H1 (cell line): ENCODE measurements at regions not wholly inside any gene's neighbourhood (a gene's known extent, or its start where the extent isn't known, plus 50 kb on each side); places are given as distances from the start of the nearest gene placed in this dataset.

Experiments used
- CTCF ChIA-PET: fragments of 300-600 bp; sonication (Branson Sonifier 250); formaldehyde crosslinking; loops from one replicate; lab custom pipeline; 2021; ENCODE audit not compliant: partially characterized antibody; lab: Charles Lee
- POLR2A ChIA-PET: fragments of 300-600 bp; sonication (Branson Sonifier 250); formaldehyde crosslinking; loops from one replicate; lab custom pipeline; 2021; ENCODE audit warnings: inconsistent platforms; ENCODE audit not compliant: partially characterized antibody; lab: Charles Lee
- DNase-seq, 2 experiments: peaks; one replicate each; pipeline versions ENCODE4 v3.0.0 to v3.0.0-alpha.2; 2010 to 2022; ENCODE audit warnings: low spot score in 2 of 2, low read depth in 1 of 2, mixed read lengths in 1 of 2
- FAIRE-seq: peaks from 2 replicates; lab custom pipeline; 2011; peaks lifted over from hg19 to GRCh38; lab: Jason Lieb, UNC
- H2AFZ ChIP-seq: 2 replicates; pipeline ENCODE4 v1.8.1; 2012; ENCODE audit warnings: low read length, inconsistent platforms
- H2AK5ac ChIP-seq: 2 replicates; pipeline ENCODE4 v1.6.1; 2013; ENCODE audit warnings: low read depth, low read length
- H2BK120ac ChIP-seq: replicated peaks from 2 replicates; pipeline ENCODE3; 2013; ENCODE audit warnings: low read depth, low read length, inconsistent platforms
- H2BK12ac ChIP-seq: 2 replicates; pipeline ENCODE4 v1.6.1; 2013; ENCODE audit warnings: low read depth, low read length
- H2BK15ac ChIP-seq: 2 replicates; pipeline ENCODE4 v1.6.1; 2013; ENCODE audit warnings: low read length
- H2BK20ac ChIP-seq: 2 replicates; pipeline ENCODE4 v1.6.1; 2013; ENCODE audit warnings: low read length
- H2BK5ac ChIP-seq: 2 replicates; pipeline ENCODE4 v1.6.1; 2013; ENCODE audit warnings: low read depth, low read length
- H3K14ac ChIP-seq: 2 replicates; pipeline ENCODE4 v1.6.1; 2013; ENCODE audit warnings: inconsistent platforms; ENCODE audit not compliant: insufficient read length
- H3K18ac ChIP-seq: 2 replicates; pipeline ENCODE4 v1.6.1; 2013; ENCODE audit warnings: low read length; ENCODE audit errors: extremely low read depth
- H3K23ac ChIP-seq: 2 replicates; pipeline ENCODE4 v1.6.1; 2013; ENCODE audit warnings: inconsistent platforms; ENCODE audit not compliant: insufficient read length
- H3K23me2 ChIP-seq: 2 replicates; pipeline ENCODE4 v1.6.1; 2013; ENCODE audit warnings: low read depth, low read length
- H3K27ac ChIP-seq: 2 replicates; pipeline ENCODE4 v1.6.1; 2011; ENCODE audit warnings: low read depth, low read length, inconsistent platforms
- H3K27me3 ChIP-seq, 4 experiments: replicated peaks in 1 of 4; 1 replicate in 1 of 4; 2 replicates in 3 of 4; pipeline versions ENCODE4 v1.6.1 to v1.8.1; 2011 to 2013; ENCODE audit warnings: low read length in 3 of 4, mild to moderate bottlenecking in 3 of 4, inconsistent platforms in 2 of 4, mixed read lengths in 2 of 4, moderate library complexity in 1 of 4; ENCODE audit not compliant: control insufficient read depth in 3 of 4, insufficient read depth in 3 of 4; ENCODE audit errors: extremely low read depth in 1 of 4
- H3K36me3 ChIP-seq, 4 experiments: 2 replicates each; pipeline versions ENCODE4 v1.6.1 to v1.8.1; 2011 to 2013; ENCODE audit warnings: mild to moderate bottlenecking in 4 of 4, low read length in 3 of 4, moderate library complexity in 2 of 4, control low read depth in 1 of 4, inconsistent platforms in 1 of 4; ENCODE audit not compliant: insufficient read depth in 4 of 4, control insufficient read depth in 2 of 4
- H3K4ac ChIP-seq: replicated peaks from 2 replicates; pipeline ENCODE3; 2013; ENCODE audit warnings: low read length, low read depth, mixed read lengths, inconsistent platforms; ENCODE audit not compliant: insufficient read length
- H3K4me1 ChIP-seq, 4 experiments: replicated peaks in 1 of 4; 1 replicate in 1 of 4; 2 replicates in 3 of 4; pipeline versions ENCODE4 v1.6.1 to v1.8.1; 2011 to 2013; ENCODE audit warnings: low read length in 3 of 4, inconsistent platforms in 2 of 4, mixed read lengths in 1 of 4; ENCODE audit not compliant: insufficient read depth in 4 of 4, control insufficient read depth in 3 of 4
- H3K4me2 ChIP-seq, 2 experiments: 2 replicates each; pipeline versions ENCODE4 v1.6.1 to v1.8.1; 2011 to 2013; ENCODE audit warnings: low read depth in 2 of 2, low read length in 2 of 2, control low read depth in 1 of 2, inconsistent platforms in 1 of 2, mild to moderate bottlenecking in 1 of 2; ENCODE audit not compliant: insufficient read depth in 1 of 2
- H3K4me3 ChIP-seq, 4 experiments: fragments of 200-600, 300-600 bp in 1 of 4; sonication (generic), shearing (Covaris generic), sonication (Bioruptor Twin) in 1 of 4; 2 replicates each; pipeline versions ENCODE4 v1.5.1 to v1.8.1; 2011 to 2016; ENCODE audit warnings: low read length in 4 of 4, low read depth in 3 of 4, control low read depth in 2 of 4, inconsistent platforms in 2 of 4, mild to moderate bottlenecking in 2 of 4, mixed read lengths in 1 of 4, moderate library complexity in 1 of 4; ENCODE audit not compliant: insufficient read depth in 2 of 4; ENCODE audit errors: extremely low read depth in 1 of 4
- H3K56ac ChIP-seq: replicated peaks from 2 replicates; pipeline ENCODE3; 2013; ENCODE audit warnings: low read depth, mild to moderate bottlenecking, mixed read lengths, low read length, inconsistent platforms; ENCODE audit not compliant: insufficient read length
- H3K79me1 ChIP-seq: 2 replicates; pipeline ENCODE4 v1.6.1; 2013; ENCODE audit warnings: low read depth, low read length, control low read depth
- H3K79me2 ChIP-seq, 2 experiments: 2 replicates each; pipeline versions ENCODE4 v1.6.1 to v1.8.1; 2012 to 2013; ENCODE audit warnings: low read length in 2 of 2, mild to moderate bottlenecking in 2 of 2, inconsistent platforms in 1 of 2; ENCODE audit not compliant: insufficient read depth in 2 of 2, control insufficient read depth in 1 of 2
- H3K9ac ChIP-seq, 4 experiments: replicated peaks in 1 of 4; 1 replicate in 1 of 4; 2 replicates in 3 of 4; pipeline versions ENCODE4 v1.6.1 to v1.8.1; 2011 to 2013; ENCODE audit warnings: low read depth in 3 of 4, low read length in 3 of 4, control low read depth in 2 of 4, mild to moderate bottlenecking in 2 of 4, moderate library complexity in 2 of 4, inconsistent platforms in 1 of 4; ENCODE audit errors: extremely low read depth in 1 of 4
- H3K9me3 ChIP-seq, 2 experiments: 2 replicates each; pipeline versions ENCODE4 v1.6.1 to v1.8.1; 2012 to 2013; ENCODE audit warnings: mild to moderate bottlenecking in 2 of 2, moderate library complexity in 2 of 2, control low read depth in 1 of 2, inconsistent platforms in 1 of 2, low read depth in 1 of 2, low read length in 1 of 2, mixed read lengths in 1 of 2; ENCODE audit not compliant: insufficient read depth in 2 of 2
- H4K20me1 ChIP-seq, 2 experiments: replicated peaks in 1 of 2; 2 replicates each; pipeline versions ENCODE3 to v1.8.1; 2011 to 2013; ENCODE audit warnings: inconsistent platforms in 2 of 2, low read length in 2 of 2, mild to moderate bottlenecking in 1 of 2; ENCODE audit not compliant: insufficient read depth in 2 of 2, control insufficient read depth in 1 of 2
- H4K5ac ChIP-seq: 2 replicates; pipeline ENCODE4 v1.6.1; 2013; ENCODE audit warnings: low read length, low read depth, mixed read lengths, inconsistent platforms; ENCODE audit not compliant: insufficient read length
- H4K8ac ChIP-seq: 2 replicates; pipeline ENCODE4 v1.8.0; 2013; ENCODE audit warnings: mild to moderate bottlenecking, moderate library complexity, low read length, inconsistent platforms; ENCODE audit not compliant: insufficient read depth; ENCODE audit errors: extremely low read depth
- H4K91ac ChIP-seq: replicated peaks from 2 replicates; pipeline ENCODE3; 2013; ENCODE audit warnings: low read length, mixed read lengths, inconsistent platforms; ENCODE audit not compliant: insufficient read length
- BACH1 ChIP-seq: IDR thresholded peaks from 2 replicates; pipeline ENCODE4 v1.6.1; 2012; ENCODE audit warnings: low read length, improper control_type of control experiment
- WGBS, 2 experiments: shearing (Covaris generic) in 1 of 2; methylation state at CpG; one replicate each; pipeline versions ENCODE4 v1.1.6 to v1.1.7; 2013 to 2015; ENCODE audit warnings: low lambda C conversion rate in 2 of 2, mixed read lengths in 2 of 2, inconsistent platforms in 1 of 2, low coverage in 1 of 2, missing lambda C conversion rate in 1 of 2; ENCODE audit not compliant: insufficient replicate concordance in 2 of 2, insufficient coverage in 1 of 2, insufficient read length in 1 of 2; ENCODE audit errors: extremely low coverage in 1 of 2, missing lambda C conversion rate in 1 of 2; 5-methylcytosine and 5-hydroxymethylcytosine counted together
- TF ChIP-seq, protein P1 (sequence below): IDR thresholded peaks from 2 replicates; pipeline ENCODE4 v1.6.1; 2012; ENCODE audit warnings: inconsistent platforms
- TF ChIP-seq, protein P2 (sequence below), 3 experiments: IDR thresholded peaks; 1 replicate in 2 of 3; 2 replicates in 1 of 3; pipeline versions ENCODE4 v1.5.1 to v1.6.1; 2011; ENCODE audit warnings: low read length in 3 of 3, mild to moderate bottlenecking in 3 of 3, inconsistent platforms in 2 of 3, low read depth in 1 of 3, moderate library complexity in 1 of 3; ENCODE audit not compliant: insufficient read depth in 1 of 3; ENCODE audit errors: control extremely low read depth in 1 of 3

DNA sequence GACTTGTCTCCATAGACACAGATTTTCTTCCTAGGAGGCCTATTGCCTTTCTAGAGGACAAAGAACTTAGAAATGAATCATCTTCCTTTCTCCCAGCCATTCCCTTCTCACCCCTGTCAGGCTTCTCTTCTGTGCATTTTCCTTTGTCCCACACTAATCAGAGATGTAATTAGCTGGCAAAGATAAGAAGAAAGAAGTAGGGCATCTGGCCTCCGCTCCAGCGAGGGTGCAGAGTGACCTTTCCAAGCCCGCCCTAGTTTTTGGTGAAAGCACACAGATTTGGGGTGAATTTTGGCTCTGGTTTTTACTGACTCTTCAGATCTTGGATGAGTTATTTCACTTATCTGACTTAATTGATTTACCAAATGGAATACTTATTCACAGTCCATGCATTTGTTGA is 626.5 kb downstream of the ZEB2 start:
- Histone ChIP-seq H2AK5ac (no peak overlapping the region), H3K9ac (no peak overlapping the region), H3K4ac (no peak overlapping the region), H2BK20ac (no peak overlapping the region), H4K5ac (no peak overlapping the region), H3K4me3 (no peak overlapping the region), H3K79me2 (no peaks in the 10 kb centered on the region), H3K23me2 (peaks cover 4% of the 10 kb centered on the region), H3K4me1 (peaks cover 0 to 19% (median 7%) of the 10 kb centered on the region in 4 experiments; a peak in 5 of 7 replicates), H2AFZ (no peak overlapping the region), H3K18ac (0 out of 2 replicates have a peak overlapping the region, but pooled peaks have one; percentile 48)
- 74% methylated on average over 3 of the region's 3 CpGs; no CpG with 5 or more reads in 1 of the 2 experiments for WGBS, 2 experiments
- POLR2A ChIA-PET: no interaction called here
- FAIRE-seq: no peak
- CTCF ChIA-PET: interaction anchor here (0.6 to 1.1 kb wide), 2 partner anchors 20 to 1654 kb away, joined by 3 read pairs; no protein-coding TSS in a partner anchor
- TF ChIP-seq, protein P1, sequence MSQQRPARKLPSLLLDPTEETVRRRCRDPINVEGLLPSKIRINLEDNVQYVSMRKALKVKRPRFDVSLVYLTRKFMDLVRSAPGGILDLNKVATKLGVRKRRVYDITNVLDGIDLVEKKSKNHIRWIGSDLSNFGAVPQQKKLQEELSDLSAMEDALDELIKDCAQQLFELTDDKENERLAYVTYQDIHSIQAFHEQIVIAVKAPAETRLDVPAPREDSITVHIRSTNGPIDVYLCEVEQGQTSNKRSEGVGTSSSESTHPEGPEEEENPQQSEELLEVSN: no peak
- TF ChIP-seq BACH1: no peak
- TF ChIP-seq, protein P2, sequence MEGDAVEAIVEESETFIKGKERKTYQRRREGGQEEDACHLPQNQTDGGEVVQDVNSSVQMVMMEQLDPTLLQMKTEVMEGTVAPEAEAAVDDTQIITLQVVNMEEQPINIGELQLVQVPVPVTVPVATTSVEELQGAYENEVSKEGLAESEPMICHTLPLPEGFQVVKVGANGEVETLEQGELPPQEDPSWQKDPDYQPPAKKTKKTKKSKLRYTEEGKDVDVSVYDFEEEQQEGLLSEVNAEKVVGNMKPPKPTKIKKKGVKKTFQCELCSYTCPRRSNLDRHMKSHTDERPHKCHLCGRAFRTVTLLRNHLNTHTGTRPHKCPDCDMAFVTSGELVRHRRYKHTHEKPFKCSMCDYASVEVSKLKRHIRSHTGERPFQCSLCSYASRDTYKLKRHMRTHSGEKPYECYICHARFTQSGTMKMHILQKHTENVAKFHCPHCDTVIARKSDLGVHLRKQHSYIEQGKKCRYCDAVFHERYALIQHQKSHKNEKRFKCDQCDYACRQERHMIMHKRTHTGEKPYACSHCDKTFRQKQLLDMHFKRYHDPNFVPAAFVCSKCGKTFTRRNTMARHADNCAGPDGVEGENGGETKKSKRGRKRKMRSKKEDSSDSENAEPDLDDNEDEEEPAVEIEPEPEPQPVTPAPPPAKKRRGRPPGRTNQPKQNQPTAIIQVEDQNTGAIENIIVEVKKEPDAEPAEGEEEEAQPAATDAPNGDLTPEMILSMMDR (IDR thresholded peaks at IDR 0.05; ENCODE audit: control extremely low read depth in 1 of 3, insufficient read depth in 1 of 3, low read depth in 1 of 3, low read length in 3 of 3): no peak
- TF ChIP-seq, all 59 proteins: peak for 0
- Histone ChIP-seq H3K79me1 (no peaks in the 10 kb centered on the region), H2BK120ac (no peak overlapping the region), H4K91ac (no peak overlapping the region), H2BK5ac (no peak overlapping the region), H3K56ac (no peak overlapping the region), H2BK12ac (no peak overlapping the region; the same call in 1 of the 2 replicates), H3K36me3 (no peaks in the 10 kb centered on the region), H3K23ac (no peak overlapping the region), H3K27me3 (peaks cover 4 to 33% (median 24%) of the 10 kb centered on the region in 4 experiments), H3K27ac (no peak overlapping the region), H4K8ac (no peak overlapping the region), H3K9me3 (no peaks in the 10 kb centered on the region), H3K4me2 (no peak overlapping the region; a peak in 1 of 4 replicates), H2BK15ac (peak overlapping the region; percentile 50; the same call in 1 of the 2 replicates), H3K14ac (no peak overlapping the region), H4K20me1 (no peaks in the 10 kb centered on the region)
- DNase-seq: no peak
